Activated T-helper 2 cell treated with anti-CD3 and anti-CD28 coated beads, Interferon-gamma antibody, Interleukin-2, Interleukin-4, amounts not matched to agents 10 μg/mL and 5 μg/mL and 100 μg/mL, durations not matched to agents 14 hours and 24 hours and 36 hours (primary cell): ENCODE measurements at regions not wholly inside any gene's neighbourhood (a gene's known extent, or its start where the extent isn't known, plus 50 kb on each side); places are given as distances from the start of the nearest gene placed in this dataset.

Source experiments
- DNase-seq: peaks from one replicate; pipeline ENCODE4 v3.0.0; 2021; ENCODE audit warnings: low spot score
- H3K27ac Mint-ChIP-seq: one replicate; pipeline ENCODE4 v1.8.0; 2021; ENCODE audit warnings: mixed read lengths
- H3K27me3 Mint-ChIP-seq: one replicate; pipeline ENCODE4 v1.8.0; 2021; ENCODE audit warnings: low read depth, mixed read lengths
- H3K36me3 Mint-ChIP-seq: one replicate; pipeline ENCODE4 v1.8.0; 2021; ENCODE audit warnings: low read depth, mixed read lengths
- H3K4me1 Mint-ChIP-seq: one replicate; pipeline ENCODE4 v1.8.0; 2021; ENCODE audit warnings: low read depth, mixed read lengths
- H3K4me3 Mint-ChIP-seq: one replicate; pipeline ENCODE4 v1.8.0; 2021; ENCODE audit warnings: low read depth, mild to moderate bottlenecking, moderate library complexity, mixed read lengths
- H3K9me3 Mint-ChIP-seq: one replicate; pipeline ENCODE4 v1.8.0; 2021; ENCODE audit warnings: mixed read lengths
- intact Hi-C: fragments of 100-400 bp; cut with micrococcal nuclease; formaldehyde crosslinking; loops from one replicate; pipeline ENCODE4 v1.15.1; 2023

DNA sequence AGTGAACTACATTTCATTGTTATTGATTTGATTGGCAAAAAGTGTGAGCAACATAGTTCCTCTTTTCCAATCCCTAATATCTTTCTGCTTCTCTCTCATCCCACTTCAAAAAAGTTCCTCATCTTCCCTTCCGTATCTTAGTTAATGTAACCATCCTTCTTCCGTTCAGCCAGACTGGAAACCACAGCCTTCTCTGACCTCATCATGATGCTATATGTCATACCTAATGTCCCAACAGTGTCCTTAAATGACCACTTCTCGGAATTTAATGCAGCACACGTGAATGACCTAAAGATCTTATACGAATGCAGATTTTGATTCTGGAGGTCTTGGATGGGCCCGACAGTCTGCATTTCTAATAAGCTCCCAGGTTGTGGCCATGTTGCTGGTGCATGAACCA is 320.3 kb upstream of the SATB1 start:
- peaks cover 72% of the 10 kb centered on the region for H3K4me1 Mint-ChIP-seq
- no peaks in the 10 kb centered on the region for H3K27me3 Mint-ChIP-seq
- peaks cover 3% of the 10 kb centered on the region for H3K9me3 Mint-ChIP-seq
- peak overlapping the region; percentile 20 for H3K4me3 Mint-ChIP-seq
- no peak for DNase-seq
- peaks cover 18% of the 10 kb centered on the region for H3K36me3 Mint-ChIP-seq
- intact Hi-C loops, result loop anchor here (2.0 to 10.0 kb wide), 2 partner anchors 33 to 1189 kb away; partner anchors contain the start of gene EFHB
- peak overlapping the region; percentile 83 for H3K27ac Mint-ChIP-seq

DNA sequence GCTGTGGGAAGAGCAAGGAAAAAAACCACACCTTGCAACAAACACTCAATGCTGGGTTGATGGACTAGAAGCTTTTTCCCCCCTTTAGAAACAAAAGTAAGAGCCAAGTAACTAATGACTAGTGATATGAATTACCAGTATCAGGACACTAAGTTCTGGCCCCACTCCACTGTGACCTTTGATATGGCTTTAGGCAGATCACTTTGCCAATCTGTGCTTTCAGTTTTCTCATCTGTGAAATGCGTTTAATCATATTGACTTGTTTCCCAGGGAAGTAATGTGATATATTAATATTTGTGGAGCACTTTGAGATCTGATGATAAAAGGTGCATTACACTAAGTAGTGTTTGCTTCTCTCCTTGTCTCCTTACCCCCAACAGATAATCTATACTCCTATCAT is 319.3 kb upstream of the SATB1 start:
- peak overlapping the region; percentile 83 for H3K27ac Mint-ChIP-seq

DNA sequence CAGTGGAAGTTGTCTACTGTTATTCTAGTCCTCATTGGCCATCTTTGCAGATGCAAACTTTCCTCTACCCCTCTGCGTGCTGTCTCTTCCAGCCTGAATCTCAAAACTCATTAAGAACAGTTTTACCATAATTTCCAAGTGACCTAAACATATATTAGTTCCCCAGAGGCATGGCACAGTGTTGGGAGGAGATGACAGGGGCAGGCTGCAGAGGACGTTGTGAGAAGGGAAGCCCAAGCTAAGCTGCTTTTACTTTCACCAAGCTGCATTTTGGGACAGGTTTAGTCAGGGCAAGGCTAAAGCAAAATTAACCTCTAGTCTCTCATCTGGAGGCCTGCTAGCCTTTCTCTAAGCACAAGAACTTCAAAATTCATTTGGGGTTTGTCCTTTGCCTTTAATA is 318.6 kb upstream of the SATB1 start:
- H3K27ac Mint-ChIP-seq, result peak overlapping the region; percentile 83
- peak overlapping the region; percentile 46 for H3K4me3 Mint-ChIP-seq
- no peaks in the 10 kb centered on the region for H3K27me3 Mint-ChIP-seq
- intact Hi-C loops, result loop anchor here (2.0 to 10.0 kb wide), 3 partner anchors 35 to 1191 kb away; partner anchors contain the start of genes EFHB and SATB1
- peaks cover 76% of the 10 kb centered on the region for H3K4me1 Mint-ChIP-seq
- H3K36me3 Mint-ChIP-seq, result peaks cover 18% of the 10 kb centered on the region
- H3K9me3 Mint-ChIP-seq, result peaks cover 3% of the 10 kb centered on the region
- no peak for DNase-seq

More for the DNA sequence above, 319.3 kb upstream of the SATB1 start:
- Mint-ChIP-seq H3K4me3 (peak overlapping the region; percentile 70), H3K4me1 (peaks cover 74% of the 10 kb centered on the region), H3K36me3 (peaks cover 18% of the 10 kb centered on the region), H3K27me3 (no peaks in the 10 kb centered on the region), H3K9me3 (peaks cover 3% of the 10 kb centered on the region)
- DNase-seq, result no peak
- intact Hi-C loops, result loop anchor here (2.0 to 10.0 kb wide), 3 partner anchors 34 to 1190 kb away; partner anchors contain the start of genes EFHB and SATB1

DNA sequence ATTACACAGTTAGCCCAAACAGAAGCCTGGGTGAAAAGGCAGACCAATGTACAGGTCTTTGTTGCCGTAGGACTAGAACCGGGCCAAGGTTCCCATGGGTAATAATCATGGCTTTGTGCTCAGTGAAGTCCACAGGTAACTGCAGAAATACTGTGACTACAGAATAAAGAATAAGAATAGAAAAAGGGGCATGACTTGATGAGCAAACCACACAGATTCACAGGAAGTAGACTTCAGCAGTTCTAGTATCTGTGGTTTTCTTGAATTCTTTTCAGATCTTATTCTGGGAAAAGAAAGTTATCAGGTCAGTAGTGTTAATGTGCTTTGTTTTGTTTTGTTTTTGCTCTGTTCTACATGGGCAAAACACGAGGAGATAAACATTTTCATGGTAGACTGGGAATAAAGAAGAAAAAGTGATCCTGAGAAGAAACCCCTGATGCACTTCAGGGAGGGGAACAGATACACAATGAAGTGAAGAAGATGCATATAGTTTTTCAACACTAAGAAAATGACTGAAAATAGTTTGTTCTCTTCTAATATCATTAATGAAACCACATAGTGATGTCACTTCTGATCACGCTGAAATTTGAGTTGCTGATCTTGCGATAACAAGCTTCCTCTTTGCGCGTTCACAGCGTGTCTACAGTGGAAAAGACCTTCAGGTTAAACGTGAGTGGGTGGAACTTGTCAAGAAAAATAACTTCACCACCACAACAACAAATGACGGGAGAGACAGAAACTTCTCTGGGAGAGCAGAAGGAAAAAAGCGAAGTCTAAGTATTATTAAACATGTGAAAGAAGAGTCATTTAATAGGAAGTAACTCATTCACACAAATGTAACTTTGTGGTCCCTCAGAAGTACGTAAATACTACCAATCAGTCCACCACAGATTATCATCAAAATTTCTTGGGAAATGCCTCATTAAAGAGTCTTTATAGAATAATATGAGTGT is 315.8 kb upstream of the SATB1 start:
- peaks cover 39% of the 10 kb centered on the region for H3K36me3 Mint-ChIP-seq
- peak; percentile 61 for DNase-seq
- no peaks in the 10 kb centered on the region for H3K27me3 Mint-ChIP-seq
- H3K27ac Mint-ChIP-seq, result peak overlapping the region; percentile 90
- peaks cover 85% of the 10 kb centered on the region for H3K4me1 Mint-ChIP-seq
- peak overlapping the region; percentile 53 for H3K4me3 Mint-ChIP-seq
- intact Hi-C loops, result loop anchor here (1.0 to 10.0 kb wide), 11 partner anchors 11 to 1194 kb away; partner anchors contain the start of genes EFHB and SATB1
- H3K9me3 Mint-ChIP-seq, result peaks cover 5% of the 10 kb centered on the region

- H3K27me3 Mint-ChIP-seq, result no peaks in the 10 kb centered on the region
- DNase-seq, result no peak
- H3K4me1 Mint-ChIP-seq, result peaks cover 75% of the 10 kb centered on the region
- no peak overlapping the region for H3K4me3 Mint-ChIP-seq
- peaks cover 38% of the 10 kb centered on the region for H3K36me3 Mint-ChIP-seq
- intact Hi-C loops, result loop anchor here (1.0 kb wide), 2 partner anchors 14 to 94 kb away; no protein-coding TSS in a partner anchor
- H3K9me3 Mint-ChIP-seq, result peaks cover 5% of the 10 kb centered on the region
- peak overlapping the region; percentile 90 for H3K27ac Mint-ChIP-seq
Measured at GRCh38 chr3:18739099-18739433, 313.9 kb upstream of the SATB1 start.

GRCh38 chr3:18738393-18739098 is 313.4 kb upstream of the SATB1 start:
- Mint-ChIP-seq H3K9me3 (peaks cover 5% of the 10 kb centered on the region), H3K4me3 (peak overlapping the region; percentile 19), H3K4me1 (peaks cover 70% of the 10 kb centered on the region), H3K36me3 (peaks cover 37% of the 10 kb centered on the region), H3K27me3 (no peaks in the 10 kb centered on the region), H3K27ac (peak overlapping the region; percentile 90)
- intact Hi-C loops, result loop anchor here (1.0 kb wide), 2 partner anchors 13 to 93 kb away; no protein-coding TSS in a partner anchor
- no peak for DNase-seq

DNA sequence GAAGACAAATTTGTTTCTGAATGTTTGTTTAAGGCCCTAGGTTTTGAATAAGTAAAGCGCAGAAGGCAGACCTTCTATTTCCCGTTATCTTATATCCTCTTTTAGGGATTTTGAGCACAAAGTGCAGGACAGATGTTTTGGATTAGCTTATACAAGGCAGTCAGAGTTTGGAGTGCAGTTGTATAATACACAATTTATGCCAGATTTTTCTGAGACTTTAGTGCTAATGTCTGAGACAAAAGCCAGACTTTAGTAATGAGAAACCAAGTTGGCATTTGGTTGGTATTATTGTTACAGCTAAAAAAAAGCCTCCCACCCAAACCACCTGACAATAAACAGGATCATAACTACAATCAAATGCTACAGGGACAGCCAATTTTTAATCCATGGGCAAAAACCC is 309.9 kb upstream of the SATB1 start:
- DNase-seq, result no peak
- Mint-ChIP-seq H3K27ac (no peak overlapping the region), H3K36me3 (peaks cover 37% of the 10 kb centered on the region), H3K27me3 (no peaks in the 10 kb centered on the region), H3K4me1 (peaks cover 64% of the 10 kb centered on the region), H3K4me3 (no peak overlapping the region), H3K9me3 (peaks cover 5% of the 10 kb centered on the region)
- intact Hi-C loops, result no loop called here

GRCh38 chr3:18734309-18734708 is 309.2 kb upstream of the SATB1 start:
- Mint-ChIP-seq H3K9me3 (peaks cover 5% of the 10 kb centered on the region), H3K36me3 (peaks cover 37% of the 10 kb centered on the region), H3K4me3 (no peak overlapping the region), H3K27me3 (no peaks in the 10 kb centered on the region), H3K4me1 (peaks cover 61% of the 10 kb centered on the region), H3K27ac (no peak overlapping the region)
- DNase-seq, result no peak
- intact Hi-C loops, result no loop called here

DNA sequence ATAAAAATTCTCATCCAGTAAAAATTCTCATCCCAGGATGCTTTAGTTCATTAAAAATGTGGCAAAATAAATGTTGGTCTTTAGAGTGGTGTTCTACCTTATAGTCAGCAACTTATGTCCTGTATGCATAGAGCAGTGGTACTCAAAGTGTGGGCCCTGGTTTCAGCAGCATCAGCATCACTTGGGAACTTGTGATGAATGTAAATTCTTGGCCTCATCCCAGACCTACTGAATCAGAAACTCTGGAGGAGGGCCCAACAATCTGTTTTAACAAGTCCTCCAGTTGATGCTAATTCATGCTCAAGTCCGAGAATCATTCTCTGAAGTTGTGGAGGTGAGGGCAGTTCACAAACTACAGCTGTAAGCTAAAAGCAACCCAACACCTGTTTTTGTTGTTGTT is 307.3 kb upstream of the SATB1 start:
- Mint-ChIP-seq H3K4me3 (no peak overlapping the region), H3K27ac (no peak overlapping the region), H3K9me3 (peaks cover 5% of the 10 kb centered on the region), H3K36me3 (peaks cover 27% of the 10 kb centered on the region), H3K4me1 (peaks cover 49% of the 10 kb centered on the region), H3K27me3 (no peaks in the 10 kb centered on the region)
- intact Hi-C loops, result no loop called here
- no peak for DNase-seq

DNA sequence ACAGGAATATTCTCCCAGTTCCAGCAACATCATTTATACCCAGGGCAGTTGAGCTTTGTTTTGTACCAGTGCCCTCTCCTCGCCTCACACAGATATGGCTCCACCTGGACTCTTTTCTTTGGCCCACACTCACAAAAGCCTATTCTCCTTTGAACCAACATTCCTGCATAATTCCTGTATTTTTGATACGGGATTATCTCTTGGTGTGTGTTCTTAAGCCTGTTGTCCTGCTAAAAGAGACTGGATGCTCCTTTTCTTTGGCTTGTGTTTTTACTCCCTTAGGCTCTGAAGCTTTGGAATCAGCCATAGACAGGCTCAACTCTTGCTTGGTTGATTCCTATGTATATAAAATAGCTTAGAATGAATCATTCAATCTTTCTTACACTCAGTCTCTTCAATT is 305.4 kb upstream of the SATB1 start:
- H3K4me3 Mint-ChIP-seq, result no peak overlapping the region
- H3K4me1 Mint-ChIP-seq, result peaks cover 53% of the 10 kb centered on the region
- H3K9me3 Mint-ChIP-seq, result no peaks in the 10 kb centered on the region
- peaks cover 22% of the 10 kb centered on the region for H3K36me3 Mint-ChIP-seq
- no peak for DNase-seq
- H3K27ac Mint-ChIP-seq, result no peak overlapping the region
- H3K27me3 Mint-ChIP-seq, result no peaks in the 10 kb centered on the region
- intact Hi-C loops, result no loop called here

- H3K4me1 Mint-ChIP-seq, result peaks cover 58% of the 10 kb centered on the region
- no peak overlapping the region for H3K27ac Mint-ChIP-seq
- intact Hi-C loops, result no loop called here
- DNase-seq, result no peak
- H3K36me3 Mint-ChIP-seq, result peaks cover 16% of the 10 kb centered on the region
- H3K27me3 Mint-ChIP-seq, result no peaks in the 10 kb centered on the region
- H3K4me3 Mint-ChIP-seq, result no peak overlapping the region
- H3K9me3 Mint-ChIP-seq, result no peaks in the 10 kb centered on the region
Measured at GRCh38 chr3:18729671-18730070, 304.5 kb upstream of the SATB1 start.

- peak overlapping the region; percentile 81 for H3K4me3 Mint-ChIP-seq
Measured at GRCh38 chr3:18725668-18726407, 300.7 kb upstream of the SATB1 start.

More at GRCh38 chr3:18725668-18726407, 300.7 kb upstream of the SATB1 start:
- H3K27me3 Mint-ChIP-seq, result no peaks in the 10 kb centered on the region
- no peaks in the 10 kb centered on the region for H3K9me3 Mint-ChIP-seq
- H3K27ac Mint-ChIP-seq, result peak overlapping the region; percentile 96
- no peak for DNase-seq
- H3K36me3 Mint-ChIP-seq, result peaks cover 14% of the 10 kb centered on the region
- H3K4me1 Mint-ChIP-seq, result peaks cover 63% of the 10 kb centered on the region
- intact Hi-C loops, result loop anchor here (1.0 kb wide), 2 partner anchors 13 to 47 kb away; no protein-coding TSS in a partner anchor
